ENCODE measurements at regions not wholly inside any gene's neighbourhood (a gene's known extent, or its start where the extent isn't known, plus 50 kb on each side); places are given as distances from the start of the nearest gene placed in this dataset.

DNA sequence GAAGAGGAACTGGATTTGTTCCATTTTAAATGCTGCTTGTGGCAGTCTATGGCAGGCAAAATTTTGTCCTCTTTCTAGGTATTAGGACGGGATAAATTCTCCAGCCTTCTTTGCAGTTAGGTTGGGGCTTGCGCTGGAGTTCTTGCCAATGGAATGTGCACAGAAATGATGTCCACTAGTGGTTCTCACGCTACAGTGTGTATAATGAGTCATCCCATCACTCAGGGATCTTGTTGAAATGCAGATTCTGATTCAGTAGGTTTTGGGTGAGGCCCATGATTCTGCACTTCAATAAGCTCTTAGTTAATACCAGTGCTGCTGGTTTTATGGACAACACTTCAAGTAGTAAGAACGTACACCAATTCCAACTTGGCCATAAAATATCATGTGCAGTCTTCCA is 317.6 kb upstream of the KLF4 start:
- Histone ChIP-seq H3K9me3 (ENCODE audit: control insufficient read depth, low read length) (no peaks in the 10 kb centered on the region), H3K27me3 (ENCODE audit: control insufficient read depth, insufficient read depth, low read length, poor library complexity, severe bottlenecking) (no peaks in the 10 kb centered on the region), H3K4me1 (ENCODE audit: control insufficient read depth, insufficient read depth, low read length) (no peaks in the 10 kb centered on the region), H3K27ac (ENCODE audit: insufficient read depth, low read depth, low read length, poor library complexity, severe bottlenecking) (no peak overlapping the region), H3K4me3 (ENCODE audit: insufficient read depth, low read depth, low read length) (no peak overlapping the region), H3K36me3 (ENCODE audit: control insufficient read depth, insufficient read depth, low read length) (no peaks in the 10 kb centered on the region)
- 93 to 94% methylated on average over 4 of the region's 4 CpGs for WGBS, 2 experiments

- Histone ChIP-seq H3K9me3 (ENCODE audit: control insufficient read depth, low read length) (no peaks in the 10 kb centered on the region), H3K27me3 (ENCODE audit: control insufficient read depth, insufficient read depth, low read length, poor library complexity, severe bottlenecking) (no peaks in the 10 kb centered on the region), H3K4me3 (ENCODE audit: insufficient read depth, low read depth, low read length) (no peak overlapping the region), H3K27ac (ENCODE audit: insufficient read depth, low read depth, low read length, poor library complexity, severe bottlenecking) (no peak overlapping the region), H3K4me1 (ENCODE audit: control insufficient read depth, insufficient read depth, low read length) (no peaks in the 10 kb centered on the region), H3K36me3 (ENCODE audit: control insufficient read depth, insufficient read depth, low read length) (no peaks in the 10 kb centered on the region)
- WGBS, 2 experiments, result 74 to 91% methylated on average over 2 of the region's 2 CpGs
Measured at GRCh38 chr9:107805201-107805600, 315.6 kb upstream of the KLF4 start.

GRCh38 chr9:107794259-107794658 is 304.7 kb upstream of the KLF4 start:
- no peak overlapping the region for H3K27ac ChIP-seq (ENCODE audit: insufficient read depth, low read depth, low read length, poor library complexity, severe bottlenecking)
- no peaks in the 10 kb centered on the region for H3K36me3 ChIP-seq (ENCODE audit: control insufficient read depth, insufficient read depth, low read length)
- no peaks in the 10 kb centered on the region for H3K9me3 ChIP-seq (ENCODE audit: control insufficient read depth, low read length)
- WGBS, 2 experiments, result 95 to 97% methylated on average over 2 of the region's 2 CpGs
- no peaks in the 10 kb centered on the region for H3K27me3 ChIP-seq (ENCODE audit: control insufficient read depth, insufficient read depth, low read length, poor library complexity, severe bottlenecking)
- H3K4me1 ChIP-seq (ENCODE audit: control insufficient read depth, insufficient read depth, low read length), result no peaks in the 10 kb centered on the region
- H3K4me3 ChIP-seq (ENCODE audit: insufficient read depth, low read depth, low read length), result no peak overlapping the region

- Histone ChIP-seq H3K27ac (ENCODE audit: insufficient read depth, low read depth, low read length, poor library complexity, severe bottlenecking) (no peak overlapping the region), H3K4me1 (ENCODE audit: control insufficient read depth, insufficient read depth, low read length) (no peaks in the 10 kb centered on the region), H3K4me3 (ENCODE audit: insufficient read depth, low read depth, low read length) (no peak overlapping the region), H3K36me3 (ENCODE audit: control insufficient read depth, insufficient read depth, low read length) (no peaks in the 10 kb centered on the region), H3K9me3 (ENCODE audit: control insufficient read depth, low read length) (no peaks in the 10 kb centered on the region), H3K27me3 (ENCODE audit: control insufficient read depth, insufficient read depth, low read length, poor library complexity, severe bottlenecking) (no peaks in the 10 kb centered on the region)
- 100% methylated on average over 1 of the region's 1 CpG for WGBS, 2 experiments
Measured at GRCh38 chr9:107793541-107793940, 304.0 kb upstream of the KLF4 start.

GRCh38 chr9:107792596-107792995 is 303.0 kb upstream of the KLF4 start:
- Histone ChIP-seq H3K9me3 (ENCODE audit: control insufficient read depth, low read length) (no peaks in the 10 kb centered on the region), H3K4me1 (ENCODE audit: control insufficient read depth, insufficient read depth, low read length) (no peaks in the 10 kb centered on the region), H3K4me3 (ENCODE audit: insufficient read depth, low read depth, low read length) (no peak overlapping the region), H3K36me3 (ENCODE audit: control insufficient read depth, insufficient read depth, low read length) (no peaks in the 10 kb centered on the region), H3K27ac (ENCODE audit: insufficient read depth, low read depth, low read length, poor library complexity, severe bottlenecking) (no peak overlapping the region), H3K27me3 (ENCODE audit: control insufficient read depth, insufficient read depth, low read length, poor library complexity, severe bottlenecking) (no peaks in the 10 kb centered on the region)
- 76 to 95% methylated on average over 1 of the region's 1 CpG for WGBS, 2 experiments

- no peak overlapping the region for H3K27ac ChIP-seq (ENCODE audit: insufficient read depth, low read depth, low read length, poor library complexity, severe bottlenecking)
- H3K36me3 ChIP-seq (ENCODE audit: control insufficient read depth, insufficient read depth, low read length), result no peaks in the 10 kb centered on the region
- H3K9me3 ChIP-seq (ENCODE audit: control insufficient read depth, low read length), result no peaks in the 10 kb centered on the region
- no peaks in the 10 kb centered on the region for H3K27me3 ChIP-seq (ENCODE audit: control insufficient read depth, insufficient read depth, low read length, poor library complexity, severe bottlenecking)
- no peak overlapping the region for H3K4me3 ChIP-seq (ENCODE audit: insufficient read depth, low read depth, low read length)
- no peaks in the 10 kb centered on the region for H3K4me1 ChIP-seq (ENCODE audit: control insufficient read depth, insufficient read depth, low read length)
- WGBS, 2 experiments, result 89 to 95% methylated on average over 3 of the region's 3 CpGs
Measured at GRCh38 chr9:107792006-107792405, 302.4 kb upstream of the KLF4 start.

GRCh38 chr9:107789001-107789700 is 299.6 kb upstream of the KLF4 start:
- Histone ChIP-seq H3K4me1 (ENCODE audit: control insufficient read depth, insufficient read depth, low read length) (no peaks in the 10 kb centered on the region), H3K9me3 (ENCODE audit: control insufficient read depth, low read length) (no peaks in the 10 kb centered on the region), H3K27ac (ENCODE audit: insufficient read depth, low read depth, low read length, poor library complexity, severe bottlenecking) (no peak overlapping the region), H3K27me3 (ENCODE audit: control insufficient read depth, insufficient read depth, low read length, poor library complexity, severe bottlenecking) (no peaks in the 10 kb centered on the region), H3K4me3 (ENCODE audit: insufficient read depth, low read depth, low read length) (no peak overlapping the region), H3K36me3 (ENCODE audit: control insufficient read depth, insufficient read depth, low read length) (no peaks in the 10 kb centered on the region)
- 94% methylated on average over 4 of the region's 4 CpGs for WGBS, 2 experiments

DNA sequence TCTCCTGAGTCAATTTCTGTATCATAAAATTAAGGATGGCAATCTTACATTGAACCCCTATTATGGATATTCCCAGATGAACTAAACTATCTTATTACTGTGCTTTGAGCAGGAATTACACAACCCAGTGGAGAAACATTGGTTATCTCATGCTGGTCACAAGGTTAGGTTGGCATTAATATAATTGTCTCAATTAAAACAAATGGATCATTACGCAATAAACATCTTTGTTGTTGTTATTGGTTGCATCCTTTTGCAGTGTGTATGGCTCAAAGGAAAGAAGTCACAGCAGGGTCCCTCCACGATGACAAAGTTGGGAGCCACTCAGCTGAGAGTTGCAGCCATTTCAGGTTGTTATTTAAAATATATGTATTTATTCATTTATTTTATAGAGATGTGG is 297.0 kb upstream of the KLF4 start:
- Histone ChIP-seq H3K4me1 (ENCODE audit: control insufficient read depth, insufficient read depth, low read length) (no peaks in the 10 kb centered on the region), H3K9me3 (ENCODE audit: control insufficient read depth, low read length) (no peaks in the 10 kb centered on the region), H3K4me3 (ENCODE audit: insufficient read depth, low read depth, low read length) (no peak overlapping the region), H3K27me3 (ENCODE audit: control insufficient read depth, insufficient read depth, low read length, poor library complexity, severe bottlenecking) (no peaks in the 10 kb centered on the region), H3K36me3 (ENCODE audit: control insufficient read depth, insufficient read depth, low read length) (no peaks in the 10 kb centered on the region), H3K27ac (ENCODE audit: insufficient read depth, low read depth, low read length, poor library complexity, severe bottlenecking) (no peak overlapping the region)
- 89 to 91% methylated on average over 2 of the region's 2 CpGs for WGBS, 2 experiments

- Histone ChIP-seq H3K9me3 (ENCODE audit: control insufficient read depth, low read length) (no peaks in the 10 kb centered on the region), H3K27ac (ENCODE audit: insufficient read depth, low read depth, low read length, poor library complexity, severe bottlenecking) (no peak overlapping the region), H3K36me3 (ENCODE audit: control insufficient read depth, insufficient read depth, low read length) (no peaks in the 10 kb centered on the region), H3K4me3 (ENCODE audit: insufficient read depth, low read depth, low read length) (no peak overlapping the region), H3K27me3 (ENCODE audit: control insufficient read depth, insufficient read depth, low read length, poor library complexity, severe bottlenecking) (no peaks in the 10 kb centered on the region), H3K4me1 (ENCODE audit: control insufficient read depth, insufficient read depth, low read length) (no peaks in the 10 kb centered on the region)
- WGBS, 2 experiments, result 89 to 91% methylated on average over 12 of the region's 12 CpGs
Measured at GRCh38 chr9:107784235-107784958, 294.8 kb upstream of the KLF4 start.

- no peaks in the 10 kb centered on the region for H3K36me3 ChIP-seq (ENCODE audit: control insufficient read depth, insufficient read depth, low read length)
- H3K9me3 ChIP-seq (ENCODE audit: control insufficient read depth, low read length), result no peaks in the 10 kb centered on the region
- no peaks in the 10 kb centered on the region for H3K4me1 ChIP-seq (ENCODE audit: control insufficient read depth, insufficient read depth, low read length)
- 95 to 96% methylated on average over 4 of the region's 4 CpGs for WGBS, 2 experiments
- no peaks in the 10 kb centered on the region for H3K27me3 ChIP-seq (ENCODE audit: control insufficient read depth, insufficient read depth, low read length, poor library complexity, severe bottlenecking)
- H3K27ac ChIP-seq (ENCODE audit: insufficient read depth, low read depth, low read length, poor library complexity, severe bottlenecking), result no peak overlapping the region
- H3K4me3 ChIP-seq (ENCODE audit: insufficient read depth, low read depth, low read length), result no peak overlapping the region
Measured at GRCh38 chr9:107782789-107783188, 293.2 kb upstream of the KLF4 start.
